H1 (cell line): ENCODE measurements at regions not wholly inside any gene's neighbourhood (a gene's known extent, or its start where the extent isn't known, plus 50 kb on each side); places are given as distances from the start of the nearest gene placed in this dataset.

Experiments
- CTCF ChIA-PET: fragments of 300-600 bp; sonication (Branson Sonifier 250); formaldehyde crosslinking; loops from one replicate; lab custom pipeline; 2021; ENCODE audit not compliant: partially characterized antibody; lab: Charles Lee
- POLR2A ChIA-PET: fragments of 300-600 bp; sonication (Branson Sonifier 250); formaldehyde crosslinking; loops from one replicate; lab custom pipeline; 2021; ENCODE audit warnings: inconsistent platforms; ENCODE audit not compliant: partially characterized antibody; lab: Charles Lee
- DNase-seq, 2 experiments: peaks; one replicate each; pipeline versions ENCODE4 v3.0.0 to v3.0.0-alpha.2; 2010 to 2022; ENCODE audit warnings: low spot score in 2 of 2, low read depth in 1 of 2, mixed read lengths in 1 of 2
- FAIRE-seq: peaks from 2 replicates; lab custom pipeline; 2011; peaks lifted over from hg19 to GRCh38; lab: Jason Lieb, UNC
- H2AFZ ChIP-seq: 2 replicates; pipeline ENCODE4 v1.8.1; 2012; ENCODE audit warnings: low read length, inconsistent platforms
- H2AK5ac ChIP-seq: 2 replicates; pipeline ENCODE4 v1.6.1; 2013; ENCODE audit warnings: low read depth, low read length
- H2BK120ac ChIP-seq: replicated peaks from 2 replicates; pipeline ENCODE3; 2013; ENCODE audit warnings: low read depth, low read length, inconsistent platforms
- H2BK12ac ChIP-seq: 2 replicates; pipeline ENCODE4 v1.6.1; 2013; ENCODE audit warnings: low read depth, low read length
- H2BK15ac ChIP-seq: 2 replicates; pipeline ENCODE4 v1.6.1; 2013; ENCODE audit warnings: low read length
- H2BK20ac ChIP-seq: 2 replicates; pipeline ENCODE4 v1.6.1; 2013; ENCODE audit warnings: low read length
- H2BK5ac ChIP-seq: 2 replicates; pipeline ENCODE4 v1.6.1; 2013; ENCODE audit warnings: low read depth, low read length
- H3K14ac ChIP-seq: 2 replicates; pipeline ENCODE4 v1.6.1; 2013; ENCODE audit warnings: inconsistent platforms; ENCODE audit not compliant: insufficient read length
- H3K18ac ChIP-seq: 2 replicates; pipeline ENCODE4 v1.6.1; 2013; ENCODE audit warnings: low read length; ENCODE audit errors: extremely low read depth
- H3K23ac ChIP-seq: 2 replicates; pipeline ENCODE4 v1.6.1; 2013; ENCODE audit warnings: inconsistent platforms; ENCODE audit not compliant: insufficient read length
- H3K23me2 ChIP-seq: 2 replicates; pipeline ENCODE4 v1.6.1; 2013; ENCODE audit warnings: low read depth, low read length
- H3K27ac ChIP-seq: 2 replicates; pipeline ENCODE4 v1.6.1; 2011; ENCODE audit warnings: low read depth, low read length, inconsistent platforms
- H3K27me3 ChIP-seq, 4 experiments: replicated peaks in 1 of 4; 1 replicate in 1 of 4; 2 replicates in 3 of 4; pipeline versions ENCODE4 v1.6.1 to v1.8.1; 2011 to 2013; ENCODE audit warnings: low read length in 3 of 4, mild to moderate bottlenecking in 3 of 4, inconsistent platforms in 2 of 4, mixed read lengths in 2 of 4, moderate library complexity in 1 of 4; ENCODE audit not compliant: control insufficient read depth in 3 of 4, insufficient read depth in 3 of 4; ENCODE audit errors: extremely low read depth in 1 of 4
- H3K36me3 ChIP-seq, 4 experiments: 2 replicates each; pipeline versions ENCODE4 v1.6.1 to v1.8.1; 2011 to 2013; ENCODE audit warnings: mild to moderate bottlenecking in 4 of 4, low read length in 3 of 4, moderate library complexity in 2 of 4, control low read depth in 1 of 4, inconsistent platforms in 1 of 4; ENCODE audit not compliant: insufficient read depth in 4 of 4, control insufficient read depth in 2 of 4
- H3K4ac ChIP-seq: replicated peaks from 2 replicates; pipeline ENCODE3; 2013; ENCODE audit warnings: low read length, low read depth, mixed read lengths, inconsistent platforms; ENCODE audit not compliant: insufficient read length
- H3K4me1 ChIP-seq, 4 experiments: replicated peaks in 1 of 4; 1 replicate in 1 of 4; 2 replicates in 3 of 4; pipeline versions ENCODE4 v1.6.1 to v1.8.1; 2011 to 2013; ENCODE audit warnings: low read length in 3 of 4, inconsistent platforms in 2 of 4, mixed read lengths in 1 of 4; ENCODE audit not compliant: insufficient read depth in 4 of 4, control insufficient read depth in 3 of 4
- H3K4me2 ChIP-seq, 2 experiments: 2 replicates each; pipeline versions ENCODE4 v1.6.1 to v1.8.1; 2011 to 2013; ENCODE audit warnings: low read depth in 2 of 2, low read length in 2 of 2, control low read depth in 1 of 2, inconsistent platforms in 1 of 2, mild to moderate bottlenecking in 1 of 2; ENCODE audit not compliant: insufficient read depth in 1 of 2
- H3K4me3 ChIP-seq, 4 experiments: fragments of 200-600, 300-600 bp in 1 of 4; sonication (generic), shearing (Covaris generic), sonication (Bioruptor Twin) in 1 of 4; 2 replicates each; pipeline versions ENCODE4 v1.5.1 to v1.8.1; 2011 to 2016; ENCODE audit warnings: low read length in 4 of 4, low read depth in 3 of 4, control low read depth in 2 of 4, inconsistent platforms in 2 of 4, mild to moderate bottlenecking in 2 of 4, mixed read lengths in 1 of 4, moderate library complexity in 1 of 4; ENCODE audit not compliant: insufficient read depth in 2 of 4; ENCODE audit errors: extremely low read depth in 1 of 4
- H3K56ac ChIP-seq: replicated peaks from 2 replicates; pipeline ENCODE3; 2013; ENCODE audit warnings: low read depth, mild to moderate bottlenecking, mixed read lengths, low read length, inconsistent platforms; ENCODE audit not compliant: insufficient read length
- H3K79me1 ChIP-seq: 2 replicates; pipeline ENCODE4 v1.6.1; 2013; ENCODE audit warnings: low read depth, low read length, control low read depth
- H3K79me2 ChIP-seq, 2 experiments: 2 replicates each; pipeline versions ENCODE4 v1.6.1 to v1.8.1; 2012 to 2013; ENCODE audit warnings: low read length in 2 of 2, mild to moderate bottlenecking in 2 of 2, inconsistent platforms in 1 of 2; ENCODE audit not compliant: insufficient read depth in 2 of 2, control insufficient read depth in 1 of 2
- H3K9ac ChIP-seq, 4 experiments: replicated peaks in 1 of 4; 1 replicate in 1 of 4; 2 replicates in 3 of 4; pipeline versions ENCODE4 v1.6.1 to v1.8.1; 2011 to 2013; ENCODE audit warnings: low read depth in 3 of 4, low read length in 3 of 4, control low read depth in 2 of 4, mild to moderate bottlenecking in 2 of 4, moderate library complexity in 2 of 4, inconsistent platforms in 1 of 4; ENCODE audit errors: extremely low read depth in 1 of 4
- H3K9me3 ChIP-seq, 2 experiments: 2 replicates each; pipeline versions ENCODE4 v1.6.1 to v1.8.1; 2012 to 2013; ENCODE audit warnings: mild to moderate bottlenecking in 2 of 2, moderate library complexity in 2 of 2, control low read depth in 1 of 2, inconsistent platforms in 1 of 2, low read depth in 1 of 2, low read length in 1 of 2, mixed read lengths in 1 of 2; ENCODE audit not compliant: insufficient read depth in 2 of 2
- H4K20me1 ChIP-seq, 2 experiments: replicated peaks in 1 of 2; 2 replicates each; pipeline versions ENCODE3 to v1.8.1; 2011 to 2013; ENCODE audit warnings: inconsistent platforms in 2 of 2, low read length in 2 of 2, mild to moderate bottlenecking in 1 of 2; ENCODE audit not compliant: insufficient read depth in 2 of 2, control insufficient read depth in 1 of 2
- H4K5ac ChIP-seq: 2 replicates; pipeline ENCODE4 v1.6.1; 2013; ENCODE audit warnings: low read length, low read depth, mixed read lengths, inconsistent platforms; ENCODE audit not compliant: insufficient read length
- H4K8ac ChIP-seq: 2 replicates; pipeline ENCODE4 v1.8.0; 2013; ENCODE audit warnings: mild to moderate bottlenecking, moderate library complexity, low read length, inconsistent platforms; ENCODE audit not compliant: insufficient read depth; ENCODE audit errors: extremely low read depth
- H4K91ac ChIP-seq: replicated peaks from 2 replicates; pipeline ENCODE3; 2013; ENCODE audit warnings: low read length, mixed read lengths, inconsistent platforms; ENCODE audit not compliant: insufficient read length
- KDM4A ChIP-seq: IDR thresholded peaks from one replicate; pipeline ENCODE4 v1.7.1; 2012; ENCODE audit warnings: low read depth, mild to moderate bottlenecking, moderate library complexity, low read length, inconsistent platforms; ENCODE audit not compliant: severe bottlenecking
- RXRA ChIP-seq: IDR thresholded peaks from 2 replicates; pipeline ENCODE4 v1.6.1; 2011; ENCODE audit warnings: low read depth, mild to moderate bottlenecking, low read length, moderate library complexity; ENCODE audit not compliant: insufficient read depth
- WGBS, 2 experiments: shearing (Covaris generic) in 1 of 2; methylation state at CpG; one replicate each; pipeline versions ENCODE4 v1.1.6 to v1.1.7; 2013 to 2015; ENCODE audit warnings: low lambda C conversion rate in 2 of 2, mixed read lengths in 2 of 2, inconsistent platforms in 1 of 2, low coverage in 1 of 2, missing lambda C conversion rate in 1 of 2; ENCODE audit not compliant: insufficient replicate concordance in 2 of 2, insufficient coverage in 1 of 2, insufficient read length in 1 of 2; ENCODE audit errors: extremely low coverage in 1 of 2, missing lambda C conversion rate in 1 of 2; 5-methylcytosine and 5-hydroxymethylcytosine counted together

- ChIA-PET POLR2A (no interaction called here), CTCF (no interaction called here)
- Histone ChIP-seq H3K14ac (no peak overlapping the region), H3K36me3 (no peaks in the 10 kb centered on the region), H4K8ac (no peak overlapping the region), H3K4me1 (no peaks in the 10 kb centered on the region), H2BK12ac (no peak overlapping the region), H3K79me2 (no peaks in the 10 kb centered on the region), H3K23me2 (no peaks in the 10 kb centered on the region), H2BK120ac (no peak overlapping the region), H3K27ac (no peak overlapping the region), H2AFZ (no peak overlapping the region), H2BK20ac (no peak overlapping the region), H3K4ac (no peak overlapping the region), H2BK5ac (no peak overlapping the region; the same call in 1 of the 2 replicates), H3K27me3 (no peaks in the 10 kb centered on the region; a peak in 1 of 7 replicates), H4K5ac (no peak overlapping the region), H4K91ac (no peak overlapping the region), H4K20me1 (no peaks in the 10 kb centered on the region), H3K9me3 (no peaks in the 10 kb centered on the region), H2AK5ac (no peak overlapping the region), H3K56ac (no peak overlapping the region), H3K18ac (no peak overlapping the region), H3K79me1 (no peaks in the 10 kb centered on the region), H3K9ac (no peak overlapping the region), H2BK15ac (no peak overlapping the region), H3K4me2 (no peak overlapping the region), H3K23ac (no peak overlapping the region), H3K4me3 (no peak overlapping the region)
- FAIRE-seq (no peak), DNase-seq (no peak)
- no peak for TF ChIP-seq RXRA
- no peak for TF ChIP-seq KDM4A
- WGBS, 2 experiments = 89% methylated on average over 6 of the region's 8 CpGs; no CpG with 5 or more reads in 1 of the 2 experiments
Measured at GRCh38 chr11:115709297-115709696, 205.1 kb upstream of the CADM1 start.
